ENCODE measurements at regions not wholly inside any gene's neighbourhood (a gene's known extent, or its start where the extent isn't known, plus 50 kb on each side); places are given as distances from the start of the nearest gene placed in this dataset.

GRCh38 chr3:76345878-76346277 lies 560.5 kb upstream of the ZNF717 start:
- DNase-seq (ENCODE audit: low read depth in 2 of 2): no peak

GRCh38 chr3:76346690-76347089 lies 561.3 kb upstream of the ZNF717 start:
- DNase-seq (ENCODE audit: low read depth in 2 of 2): no peak

GRCh38 chr3:76349715-76350480 lies 564.5 kb upstream of the ZNF717 start:
- DNase-seq (ENCODE audit: low read depth in 2 of 2): no peak

- no peak for DNase-seq (ENCODE audit: low read depth in 2 of 2)
These were observed 566.7 kb upstream of the ZNF717 start for GRCh38 chr3:76352051-76352450.

- no peak for DNase-seq (ENCODE audit: low read depth in 2 of 2)
These were observed 567.3 kb upstream of the ZNF717 start for GRCh38 chr3:76352511-76353284.

- no peak for DNase-seq (ENCODE audit: low read depth in 2 of 2)
These were observed 568.3 kb upstream of the ZNF717 start for GRCh38 chr3:76353683-76354082.

- no peak for DNase-seq (ENCODE audit: low read depth in 2 of 2)
These were observed 575.7 kb upstream of the ZNF717 start for GRCh38 chr3:76361010-76361409.

GRCh38 chr3:76362643-76363042 lies 577.3 kb upstream of the ZNF717 start:
- no peak for DNase-seq (ENCODE audit: low read depth in 2 of 2)

- DNase-seq (ENCODE audit: low read depth in 2 of 2): no peak
These were observed 579.9 kb upstream of the ZNF717 start for GRCh38 chr3:76365275-76365674.

- DNase-seq (ENCODE audit: low read depth in 2 of 2): no peak
These were observed 581.9 kb upstream of the ZNF717 start for GRCh38 chr3:76367281-76367680.

GRCh38 chr3:76369170-76369569 lies 583.8 kb upstream of the ZNF717 start:
- no peak for DNase-seq (ENCODE audit: low read depth in 2 of 2)

- no peak for DNase-seq (ENCODE audit: low read depth in 2 of 2)
These were observed 585.6 kb upstream of the ZNF717 start for GRCh38 chr3:76370749-76371520.

- no peak for DNase-seq (ENCODE audit: low read depth in 2 of 2)
These were observed 587.1 kb upstream of the ZNF717 start for GRCh38 chr3:76372497-76372896.

- no peak for DNase-seq (ENCODE audit: low read depth in 2 of 2)
These were observed 591.7 kb upstream of the ZNF717 start for GRCh38 chr3:76377074-76377473.

GRCh38 chr3:76378789-76379188 lies 593.4 kb upstream of the ZNF717 start:
- DNase-seq (ENCODE audit: low read depth in 2 of 2): no peak

GRCh38 chr3:76383781-76384180 lies 598.4 kb upstream of the ZNF717 start:
- no peak for DNase-seq (ENCODE audit: low read depth in 2 of 2)

- no peak for DNase-seq (ENCODE audit: low read depth in 2 of 2)
These were observed 601.7 kb upstream of the ZNF717 start for GRCh38 chr3:76387000-76387399.

- DNase-seq (ENCODE audit: low read depth in 2 of 2): no peak
These were observed 614.8 kb upstream of the ZNF717 start for GRCh38 chr3:76400141-76400540.

GRCh38 chr3:76402926-76403325 lies 617.6 kb upstream of the ZNF717 start:
- no peak for DNase-seq (ENCODE audit: low read depth in 2 of 2)

- no peak for DNase-seq (ENCODE audit: low read depth in 2 of 2)
These were observed 618.2 kb upstream of the ZNF717 start for GRCh38 chr3:76403556-76403955.

GRCh38 chr3:76405196-76405595 lies 619.8 kb upstream of the ZNF717 start:
- no peak for DNase-seq (ENCODE audit: low read depth in 2 of 2)

GRCh38 chr3:76410762-76411281 lies 625.5 kb upstream of the ZNF717 start:
- no peak for DNase-seq (ENCODE audit: low read depth in 2 of 2)
